GM12891 (cell line): ENCODE measurements at regions not wholly inside any gene's neighbourhood (a gene's known extent, or its start where the extent isn't known, plus 50 kb on each side); places are given as distances from the start of the nearest gene placed in this dataset.

ENCODE experiments used
- POLR2A ChIP-seq: IDR thresholded peaks from 2 replicates; pipeline ENCODE4 v1.6.1; 2011; ENCODE audit warnings: low read depth, low read length, control low read depth
- POLR2AphosphoS5 ChIP-seq: IDR thresholded peaks from 2 replicates; pipeline ENCODE4 v1.6.1; 2011; ENCODE audit warnings: low read depth, low read length, control low read depth
- POU2F2 ChIP-seq: IDR thresholded peaks from 2 replicates; pipeline ENCODE4 v1.6.1; 2011; ENCODE audit warnings: low read depth, mild to moderate bottlenecking, control low read depth, low read length, moderate library complexity
- SPI1 ChIP-seq: IDR thresholded peaks from 2 replicates; pipeline ENCODE4 v1.6.1; 2011; ENCODE audit warnings: low read depth, low read length, control low read depth
- TAF1 ChIP-seq: IDR thresholded peaks from 2 replicates; pipeline ENCODE4 v1.6.1; 2011; ENCODE audit warnings: low read depth, low read length, control low read depth

DNA sequence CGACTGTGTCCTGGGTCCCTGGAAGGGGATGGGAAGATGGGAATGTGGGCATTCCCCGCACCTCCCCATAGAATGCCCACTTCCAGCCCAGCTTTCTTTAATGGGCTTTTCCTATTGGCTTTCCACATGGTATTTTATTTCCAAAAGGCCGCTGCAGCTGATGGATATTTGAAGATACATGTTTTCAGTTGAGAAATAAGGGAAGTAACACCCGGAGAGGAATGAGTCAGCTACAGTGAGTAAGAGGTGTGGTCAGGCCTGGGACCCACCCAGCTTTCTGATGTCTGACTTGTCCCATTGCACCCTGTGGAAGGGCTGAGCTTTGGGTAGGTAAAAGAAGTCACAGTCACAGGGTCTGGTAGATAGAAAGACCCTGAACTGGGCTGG lies 476.9 kb downstream of the MIAT start:
- TF ChIP-seq POLR2A: no peak
- TF ChIP-seq POLR2AphosphoS5: no peak
- no peak for TF ChIP-seq POU2F2
- no peak for TF ChIP-seq TAF1
- no peak for TF ChIP-seq SPI1
